Lower leg skin (tissue), 4 donors: ENCODE measurements at regions not wholly inside any gene's neighbourhood (a gene's known extent, or its start where the extent isn't known, plus 50 kb on each side); places are given as distances from the start of the nearest gene placed in this dataset.

ENCODE experiments used
- DNase-seq, 2 donors: peaks; one replicate each; pipeline ENCODE4 v3.0.0-alpha.2; 2019; ENCODE audit warnings: low spot score in 2 of 2
- H3K4me3 ChIP-seq: fragments of 200-600 bp; sonication (generic); 2 replicates; pipeline ENCODE4 v1.5.1; 2017; ENCODE audit warnings: mild to moderate bottlenecking, low read depth; ENCODE audit not compliant: poor library complexity, severe bottlenecking
- POLR2A ChIP-seq, 2 donors: fragments of 450-650 bp; IDR thresholded peaks; one replicate each; pipeline ENCODE4 v1.6.1; 2016 to 2017; ENCODE audit warnings: antibody characterized with exemption in 2 of 2, mild to moderate bottlenecking in 1 of 2, moderate library complexity in 1 of 2
- WGBS, 2 donors: methylation state at CpG; one replicate each; pipeline ENCODE4 v1.1.5; 2018; 5-methylcytosine and 5-hydroxymethylcytosine counted together
- intact Hi-C: fragments of 100-400 bp; cut with DNase I; formaldehyde crosslinking; loops from one replicate; pipeline ENCODE4 v1.15.0; 2023; ENCODE audit warnings: low total_unique reads
- TF ChIP-seq, protein P1 (sequence below), 3 donors: fragments of 450-650 bp; IDR thresholded peaks; one replicate each; pipeline ENCODE4 v1.5.1; 2016; ENCODE audit warnings: antibody characterized with exemption in 3 of 3, mild to moderate bottlenecking in 3 of 3, moderate library complexity in 2 of 3

DNA sequence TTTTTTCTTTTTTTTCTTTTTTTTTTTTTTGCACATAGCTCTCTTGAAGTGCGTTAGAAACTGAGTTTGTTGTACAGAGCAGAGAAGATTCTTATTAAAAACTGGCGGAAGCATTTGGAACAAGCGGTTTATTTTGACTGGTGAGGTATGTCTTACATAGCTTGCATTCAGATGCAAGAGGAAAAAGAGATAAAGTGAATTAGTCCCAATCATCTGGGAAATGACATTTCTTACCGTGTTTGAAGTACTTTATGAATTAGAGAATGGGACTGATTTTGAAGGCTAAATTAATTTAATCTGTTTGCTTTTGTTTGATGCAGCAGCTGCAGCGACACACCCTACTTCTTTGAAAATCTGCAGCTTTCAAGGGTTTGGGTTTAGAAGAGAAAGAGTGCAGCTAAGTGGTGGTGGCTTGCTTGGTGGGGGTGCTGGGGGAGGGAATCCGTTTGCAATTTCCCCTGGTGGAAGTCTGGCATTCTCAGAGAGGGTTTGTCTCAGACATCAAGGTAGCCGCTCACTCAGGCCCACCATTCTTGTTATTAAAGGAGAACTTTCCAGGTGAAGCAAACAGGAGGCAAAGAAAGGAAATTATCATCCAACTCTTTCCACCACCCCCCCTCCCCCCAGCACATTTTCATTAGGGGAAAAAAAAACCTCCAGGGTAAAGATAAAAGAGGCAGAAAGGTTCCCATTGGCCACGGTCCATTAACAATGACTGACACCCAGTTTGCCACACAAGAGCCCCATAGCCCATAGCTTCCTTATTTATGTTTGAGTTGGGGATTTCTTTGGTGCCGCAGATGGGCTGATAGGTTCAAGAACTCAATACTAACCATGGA is 231.7 kb downstream of the SKIDA1 start:
- no peak for DNase-seq
- intact Hi-C loops = loop anchor here (10.0 kb wide), 1 partner anchor 1031 kb away; the partner anchor contains the start of gene BMI1
- 47 to 62% methylated on average over 9 of the region's 9 CpGs for WGBS, 2 donors

DNA sequence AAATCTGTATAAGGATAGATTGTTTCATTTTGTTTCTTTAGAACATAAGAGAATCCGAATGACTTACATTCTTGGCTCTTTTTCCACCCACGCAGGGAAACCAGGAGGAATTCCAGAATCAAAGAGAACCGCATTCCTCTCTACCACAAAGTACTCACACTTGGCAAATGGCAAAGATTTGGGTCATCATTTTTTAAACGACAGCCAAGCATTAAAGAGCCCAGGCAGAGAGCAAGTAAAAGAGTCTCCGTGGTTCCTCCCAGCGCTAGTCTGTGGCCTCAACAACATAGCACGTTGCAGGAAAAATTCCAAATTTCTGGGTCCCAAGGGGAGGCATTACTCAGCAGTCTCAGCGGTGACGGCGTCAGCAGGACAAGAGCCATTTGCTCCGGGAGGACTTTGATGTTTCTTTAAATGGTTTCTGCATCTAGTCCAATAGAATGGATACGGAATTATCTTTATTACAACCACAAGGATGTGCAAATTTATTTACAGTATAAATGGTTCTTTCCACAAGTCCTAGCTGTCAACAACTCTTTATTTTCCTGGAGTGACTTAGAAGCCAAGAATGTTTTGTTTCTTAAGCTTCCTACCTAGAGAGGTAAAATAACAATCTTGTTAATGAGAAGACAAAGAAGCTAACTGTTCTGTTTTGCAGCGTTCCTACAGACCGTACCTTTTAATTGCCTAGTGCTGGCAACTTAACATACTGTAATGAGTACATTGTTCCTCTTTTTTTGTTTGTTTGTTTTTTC is 232.5 kb downstream of the SKIDA1 start:
- 3 to 4% methylated on average over 14 of the region's 14 CpGs for WGBS, 2 donors
- no peak overlapping the region for H3K4me3 ChIP-seq
- DNase-seq = peak; percentile 81 to 90
- no peak for TF ChIP-seq POLR2A (IDR thresholded peaks at IDR 0.05)
- TF ChIP-seq, protein P1, sequence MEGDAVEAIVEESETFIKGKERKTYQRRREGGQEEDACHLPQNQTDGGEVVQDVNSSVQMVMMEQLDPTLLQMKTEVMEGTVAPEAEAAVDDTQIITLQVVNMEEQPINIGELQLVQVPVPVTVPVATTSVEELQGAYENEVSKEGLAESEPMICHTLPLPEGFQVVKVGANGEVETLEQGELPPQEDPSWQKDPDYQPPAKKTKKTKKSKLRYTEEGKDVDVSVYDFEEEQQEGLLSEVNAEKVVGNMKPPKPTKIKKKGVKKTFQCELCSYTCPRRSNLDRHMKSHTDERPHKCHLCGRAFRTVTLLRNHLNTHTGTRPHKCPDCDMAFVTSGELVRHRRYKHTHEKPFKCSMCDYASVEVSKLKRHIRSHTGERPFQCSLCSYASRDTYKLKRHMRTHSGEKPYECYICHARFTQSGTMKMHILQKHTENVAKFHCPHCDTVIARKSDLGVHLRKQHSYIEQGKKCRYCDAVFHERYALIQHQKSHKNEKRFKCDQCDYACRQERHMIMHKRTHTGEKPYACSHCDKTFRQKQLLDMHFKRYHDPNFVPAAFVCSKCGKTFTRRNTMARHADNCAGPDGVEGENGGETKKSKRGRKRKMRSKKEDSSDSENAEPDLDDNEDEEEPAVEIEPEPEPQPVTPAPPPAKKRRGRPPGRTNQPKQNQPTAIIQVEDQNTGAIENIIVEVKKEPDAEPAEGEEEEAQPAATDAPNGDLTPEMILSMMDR (IDR thresholded peaks at IDR 0.05) = no peak
- intact Hi-C loops = loop anchor here (10.0 kb wide), 1 partner anchor 1032 kb away; the partner anchor contains the start of gene BMI1

More for the DNA sequence above, 231.7 kb downstream of the SKIDA1 start:
- TF ChIP-seq, protein P1 (IDR thresholded peaks at IDR 0.05) = no peak
- no peak for TF ChIP-seq POLR2A (IDR thresholded peaks at IDR 0.05)
- no peak overlapping the region for H3K4me3 ChIP-seq

DNA sequence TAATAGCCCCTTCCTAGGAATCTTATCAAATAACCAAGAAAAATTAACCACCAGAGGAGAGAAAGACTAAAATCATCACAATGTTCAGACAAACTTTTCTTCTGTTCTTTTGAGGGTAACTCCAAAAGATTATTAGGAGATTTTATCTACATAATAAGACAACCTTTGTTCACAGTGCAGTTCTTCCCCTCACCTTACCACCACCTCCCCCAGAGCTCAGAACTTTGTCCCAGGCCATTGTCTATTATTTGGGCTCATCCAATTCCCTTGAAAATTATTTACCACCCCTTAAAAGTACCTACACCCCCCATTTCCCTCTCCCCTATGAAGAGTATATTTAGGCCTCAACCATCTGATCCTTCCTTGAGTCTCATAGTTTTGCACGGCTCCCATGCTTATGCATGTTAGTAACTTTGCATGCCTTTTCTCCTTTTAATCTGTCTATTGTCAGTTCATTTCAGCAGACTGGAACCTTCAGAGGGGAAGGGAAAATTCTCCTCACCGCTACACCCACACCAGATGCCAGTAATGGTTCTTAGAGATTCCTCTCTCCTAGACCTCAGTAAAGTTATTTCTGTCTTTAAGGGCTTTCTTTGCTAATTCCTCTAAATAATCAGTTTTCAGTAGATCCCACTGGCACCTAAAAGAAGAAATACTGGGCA is 234.9 kb downstream of the SKIDA1 start:
- H3K4me3 ChIP-seq = no peak overlapping the region
- intact Hi-C loops = loop anchor here (10.0 kb wide), 1 partner anchor 1034 kb away; the partner anchor contains the start of gene BMI1

DNA sequence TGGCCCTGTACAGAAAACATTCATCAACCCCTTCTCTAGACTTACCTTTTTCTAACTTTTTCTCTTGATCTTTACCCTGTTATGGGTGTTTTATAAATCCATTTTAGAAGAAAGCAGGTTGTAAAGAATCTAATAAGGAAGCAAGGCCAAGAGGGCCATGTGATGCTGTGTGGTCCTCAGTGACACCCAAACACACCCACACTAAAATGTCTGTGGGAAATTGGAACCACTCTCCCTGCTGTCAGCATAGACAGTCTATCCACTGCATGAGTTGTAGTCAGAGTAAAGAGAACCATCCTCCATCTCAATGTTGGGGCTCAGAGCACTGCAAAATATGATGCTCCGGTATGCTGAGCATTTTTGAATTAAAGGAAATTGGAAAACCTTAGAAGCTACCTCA is 235.5 kb downstream of the SKIDA1 start:
- no peak for DNase-seq
- intact Hi-C loops = loop anchor here (10.0 kb wide), 2 partner anchors 205 to 1035 kb away; partner anchors contain the start of gene BMI1
- no peak for TF ChIP-seq POLR2A (IDR thresholded peaks at IDR 0.05)
- TF ChIP-seq, protein P1 (IDR thresholded peaks at IDR 0.05) = no peak
- no peak overlapping the region for H3K4me3 ChIP-seq
- 92 to 97% methylated on average over 1 of the region's 1 CpG for WGBS, 2 donors

More for the DNA sequence above, 234.9 kb downstream of the SKIDA1 start:
- DNase-seq = no peak
- WGBS, 2 donors = 96 to 98% methylated on average over 2 of the region's 2 CpGs
- TF ChIP-seq, protein P1 (IDR thresholded peaks at IDR 0.05) = no peak
- no peak for TF ChIP-seq POLR2A (IDR thresholded peaks at IDR 0.05)

DNA sequence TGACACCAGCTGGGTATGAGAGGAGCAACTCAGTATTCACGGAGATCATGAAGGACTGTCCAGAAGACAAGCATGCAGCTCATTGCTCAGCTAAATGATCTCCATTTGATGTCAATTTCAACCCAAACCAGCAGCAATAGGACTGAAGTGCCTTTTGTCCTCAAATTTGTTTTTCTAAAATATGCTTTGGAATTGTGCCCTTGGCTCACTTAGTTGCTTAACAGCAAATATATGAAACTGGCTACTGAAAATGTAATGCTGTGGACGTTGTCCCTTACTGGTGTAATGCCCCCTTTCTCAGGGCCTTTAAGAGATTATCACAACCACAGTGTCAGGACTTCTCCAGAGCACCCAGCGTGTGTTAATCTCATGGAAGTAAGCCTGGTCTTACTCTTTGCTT is 236.2 kb downstream of the SKIDA1 start:
- H3K4me3 ChIP-seq = no peak overlapping the region
- TF ChIP-seq, protein P1 (IDR thresholded peaks at IDR 0.05) = no peak
- no peak for TF ChIP-seq POLR2A (IDR thresholded peaks at IDR 0.05)
- WGBS, 2 donors = 83 to 89% methylated on average over 3 of the region's 3 CpGs
- intact Hi-C loops = loop anchor here (10.0 kb wide), 1 partner anchor 206 kb away; no protein-coding TSS in a partner anchor
- no peak for DNase-seq
